ENCODE measurements at regions not wholly inside any gene's neighbourhood (a gene's known extent, or its start where the extent isn't known, plus 50 kb on each side); places are given as distances from the start of the nearest gene placed in this dataset.

- DNase-seq (ENCODE audit: low read depth), result no peak
Measured at GRCh38 chr13:57918086-57918485, 286.5 kb downstream of the PCDH17 start.

DNA sequence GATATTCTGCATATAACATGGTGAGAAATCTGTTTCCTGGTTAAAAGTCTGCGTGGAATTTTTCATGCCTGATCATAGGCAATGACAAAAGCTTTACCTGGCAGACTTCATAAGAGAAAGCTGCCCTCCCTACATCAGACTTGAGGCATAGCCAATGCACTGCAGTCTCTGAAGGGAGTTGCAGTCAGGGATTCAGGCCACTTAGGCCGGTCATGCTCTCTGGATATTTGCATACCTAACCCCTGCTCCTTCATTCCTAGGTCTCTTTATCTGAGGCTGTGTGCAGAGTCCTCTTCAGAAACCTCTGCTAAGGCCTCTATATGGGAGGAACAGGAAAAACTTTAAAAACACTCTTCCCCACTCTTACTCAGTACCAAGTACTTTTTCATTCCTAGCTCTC lies 287.4 kb downstream of the PCDH17 start:
- DNase-seq (ENCODE audit: low read depth), result no peak

DNA sequence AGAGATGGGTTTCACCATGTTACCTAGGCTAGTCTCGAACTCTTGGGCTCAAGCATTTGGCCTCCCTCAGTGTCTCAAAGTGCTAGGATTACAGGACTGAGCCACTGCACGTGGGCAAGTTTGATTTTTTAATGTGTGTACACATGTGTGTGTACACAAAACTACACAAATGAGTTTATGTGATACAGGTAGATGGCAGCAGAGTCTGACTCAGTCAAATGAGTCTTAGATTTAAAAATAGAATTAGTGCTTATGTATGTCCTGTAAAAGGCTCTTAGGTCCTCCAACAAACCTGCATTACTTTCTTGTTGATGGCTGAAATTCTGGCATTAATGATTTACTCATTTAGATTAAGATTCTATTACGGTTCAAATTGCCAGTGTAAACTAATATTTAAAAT lies 293.7 kb downstream of the PCDH17 start:
- DNase-seq (ENCODE audit: low read depth), result no peak

DNA sequence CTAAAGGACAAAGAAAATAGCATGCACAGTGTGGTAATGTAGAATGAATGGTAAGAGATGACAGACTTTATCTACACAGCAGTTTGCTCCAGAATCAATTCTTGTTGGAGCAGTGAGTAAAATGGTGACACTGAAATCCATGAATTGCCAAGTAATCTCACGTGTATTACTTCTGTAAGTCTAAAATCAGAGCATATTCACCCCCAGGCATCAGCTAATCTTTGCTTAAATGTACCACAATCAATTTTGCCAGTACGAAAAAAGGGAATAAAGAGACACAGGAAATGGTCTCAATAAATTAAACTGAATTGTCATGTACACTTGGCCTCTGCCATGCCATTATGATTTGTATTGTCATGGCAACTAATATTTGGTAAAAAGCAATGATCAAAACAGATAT lies 294.2 kb downstream of the PCDH17 start:
- no peak for DNase-seq (ENCODE audit: low read depth)

GRCh38 chr13:57932061-57932460 lies 300.5 kb downstream of the PCDH17 start:
- DNase-seq (ENCODE audit: low read depth), result no peak

GRCh38 chr13:57933606-57934005 lies 302.1 kb downstream of the PCDH17 start:
- no peak for DNase-seq (ENCODE audit: low read depth)

DNA sequence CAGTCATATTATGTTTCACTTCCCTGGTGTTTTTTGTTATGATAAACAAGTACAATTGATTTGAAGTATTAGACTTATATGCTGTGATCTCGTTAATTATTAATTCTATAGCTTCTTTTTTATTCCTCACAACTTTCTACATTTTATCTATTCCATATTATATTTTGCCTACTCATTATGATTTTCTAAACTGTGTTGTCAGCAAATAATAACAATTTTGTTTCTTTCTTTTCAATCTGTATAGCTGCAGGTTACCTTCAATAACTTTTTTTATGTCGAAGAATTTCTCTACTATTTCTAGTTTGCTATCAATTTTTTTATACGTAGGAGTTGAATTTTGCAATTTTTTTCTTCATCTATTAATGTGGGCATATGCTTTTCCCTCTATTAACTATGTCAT lies 304.4 kb downstream of the PCDH17 start:
- no peak for DNase-seq (ENCODE audit: low read depth)

GRCh38 chr13:57946361-57946760 lies 314.8 kb downstream of the PCDH17 start:
- no peak for DNase-seq (ENCODE audit: low read depth)

GRCh38 chr13:57948884-57949283 lies 317.3 kb downstream of the PCDH17 start:
- no peak for DNase-seq (ENCODE audit: low read depth)

DNA sequence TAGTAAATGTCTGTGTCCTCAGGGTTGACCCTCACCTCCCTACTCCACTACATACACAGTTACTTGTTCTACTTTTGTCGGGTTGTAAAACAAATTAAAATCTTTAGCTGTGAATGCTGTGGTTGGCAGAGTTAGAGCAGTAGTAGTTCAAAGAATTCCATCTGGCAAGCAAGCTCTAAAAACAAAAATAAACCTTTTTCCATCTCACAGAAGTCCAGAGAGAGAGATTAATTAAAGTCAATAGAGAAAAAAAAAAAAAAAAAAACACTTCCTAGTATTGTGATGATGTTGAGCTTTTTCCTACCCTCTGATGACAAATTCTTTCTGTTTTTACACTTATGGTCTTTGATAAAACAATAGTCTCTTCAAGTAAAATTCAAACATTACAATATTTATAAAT lies 338.4 kb downstream of the PCDH17 start:
- DNase-seq (ENCODE audit: low read depth), result no peak

DNA sequence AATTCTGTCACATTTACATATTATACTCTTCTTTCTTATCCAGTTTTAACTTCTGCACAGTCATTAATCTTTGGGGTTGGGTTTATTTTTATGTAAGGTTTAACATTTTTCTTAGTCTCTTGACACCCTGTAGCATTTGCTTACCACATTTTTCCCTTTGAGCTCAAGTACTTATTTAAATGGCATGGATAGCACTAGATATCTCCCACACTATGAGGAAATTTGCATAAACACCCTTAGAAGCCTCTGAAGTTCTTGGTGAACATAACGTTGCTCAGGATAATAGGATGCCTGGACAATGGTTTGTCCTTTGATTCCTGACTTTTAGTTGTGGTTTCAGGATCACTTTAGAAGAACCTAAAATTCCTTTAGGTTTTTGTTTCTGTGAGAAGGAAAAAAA lies 338.9 kb downstream of the PCDH17 start:
- DNase-seq (ENCODE audit: low read depth), result no peak

GRCh38 chr13:57982782-57983181 lies 351.2 kb downstream of the PCDH17 start:
- no peak for DNase-seq (ENCODE audit: low read depth)

DNA sequence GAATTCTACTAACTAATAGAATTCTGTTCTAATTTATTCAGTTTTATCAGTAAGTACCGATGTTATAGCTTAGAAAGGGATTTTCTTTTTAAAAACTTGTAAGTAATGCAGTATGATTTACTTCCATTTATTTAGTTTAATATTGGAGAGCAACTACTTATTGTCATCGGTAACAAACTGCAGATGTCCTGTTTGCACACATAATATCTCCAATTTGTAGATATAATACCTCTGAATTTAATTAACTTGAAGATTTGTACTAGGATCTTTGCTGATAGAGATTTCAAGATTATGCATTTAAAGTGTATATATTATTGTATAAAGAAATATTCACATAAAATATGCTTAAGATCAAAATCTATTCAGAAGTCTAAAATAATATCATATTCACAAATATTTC lies 356.7 kb downstream of the PCDH17 start:
- no peak for DNase-seq (ENCODE audit: low read depth)

GRCh38 chr13:57991041-57991440 lies 359.5 kb downstream of the PCDH17 start:
- no peak for DNase-seq (ENCODE audit: low read depth)

DNA sequence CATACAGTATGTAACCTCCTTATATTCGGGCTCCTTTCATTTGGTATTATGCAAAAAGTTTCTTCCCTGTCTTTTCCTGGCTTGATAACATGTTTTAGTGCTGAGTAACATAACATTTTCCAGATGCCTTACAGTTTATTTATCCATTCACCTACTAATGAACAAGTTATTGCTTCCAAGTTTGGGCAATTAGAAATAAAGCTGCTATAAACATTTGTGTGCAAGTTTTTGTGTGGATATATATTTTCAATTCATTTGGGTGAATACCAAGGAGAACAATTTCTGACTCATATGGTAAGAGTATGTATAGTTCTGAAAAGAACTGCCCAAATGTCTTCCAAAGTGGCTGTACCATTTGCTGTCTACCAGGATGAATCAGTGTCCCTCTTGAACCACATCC lies 360.9 kb downstream of the PCDH17 start:
- no peak for DNase-seq (ENCODE audit: low read depth)

GRCh38 chr13:57996717-57997116 lies 365.2 kb downstream of the PCDH17 start:
- no peak for DNase-seq (ENCODE audit: low read depth)

GRCh38 chr13:58004751-58005150 lies 373.2 kb downstream of the PCDH17 start:
- no peak for DNase-seq (ENCODE audit: low read depth)

DNA sequence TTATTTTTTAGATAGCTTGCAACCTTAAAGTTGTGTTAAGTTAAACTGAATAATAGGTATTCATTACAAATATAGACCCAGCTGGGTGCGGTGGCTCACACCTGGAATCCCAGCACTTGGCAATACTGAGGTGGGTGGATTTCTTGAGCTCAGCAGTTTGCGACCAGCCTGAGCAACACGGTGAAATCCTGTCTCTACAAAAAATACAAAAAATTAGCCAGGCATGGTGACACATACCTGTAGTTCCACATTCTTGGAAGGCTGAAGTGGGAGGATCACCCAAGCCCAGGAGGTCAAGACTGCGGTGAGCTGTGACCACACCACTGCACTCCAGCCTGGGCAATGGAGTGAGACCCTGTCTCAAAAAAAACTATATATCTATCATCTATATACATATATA lies 386.5 kb downstream of the PCDH17 start:
- DNase-seq (ENCODE audit: low read depth), result no peak

DNA sequence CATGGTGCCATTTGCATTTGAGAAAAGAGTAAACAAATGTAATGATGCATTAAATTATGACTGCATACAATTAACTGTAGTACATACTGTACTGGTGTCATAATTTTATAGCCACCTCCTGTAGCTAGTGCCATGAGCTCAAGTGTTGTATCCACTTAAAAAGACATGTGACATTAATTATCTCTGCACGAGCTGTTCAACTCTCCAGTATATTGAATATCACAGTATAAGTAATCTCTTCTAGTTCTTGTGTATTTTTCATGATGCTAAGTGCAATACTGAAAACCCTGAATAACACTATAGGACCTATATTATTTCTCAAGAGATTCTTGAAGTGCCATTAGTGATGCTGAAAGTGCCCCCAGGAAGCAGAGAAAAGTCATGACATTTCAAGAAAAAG lies 387.3 kb downstream of the PCDH17 start:
- DNase-seq (ENCODE audit: low read depth), result no peak

- DNase-seq (ENCODE audit: low read depth), result no peak
Measured at GRCh38 chr13:58024103-58024502, 392.6 kb downstream of the PCDH17 start.

GRCh38 chr13:58025821-58026220 lies 394.3 kb downstream of the PCDH17 start:
- DNase-seq (ENCODE audit: low read depth), result no peak

DNA sequence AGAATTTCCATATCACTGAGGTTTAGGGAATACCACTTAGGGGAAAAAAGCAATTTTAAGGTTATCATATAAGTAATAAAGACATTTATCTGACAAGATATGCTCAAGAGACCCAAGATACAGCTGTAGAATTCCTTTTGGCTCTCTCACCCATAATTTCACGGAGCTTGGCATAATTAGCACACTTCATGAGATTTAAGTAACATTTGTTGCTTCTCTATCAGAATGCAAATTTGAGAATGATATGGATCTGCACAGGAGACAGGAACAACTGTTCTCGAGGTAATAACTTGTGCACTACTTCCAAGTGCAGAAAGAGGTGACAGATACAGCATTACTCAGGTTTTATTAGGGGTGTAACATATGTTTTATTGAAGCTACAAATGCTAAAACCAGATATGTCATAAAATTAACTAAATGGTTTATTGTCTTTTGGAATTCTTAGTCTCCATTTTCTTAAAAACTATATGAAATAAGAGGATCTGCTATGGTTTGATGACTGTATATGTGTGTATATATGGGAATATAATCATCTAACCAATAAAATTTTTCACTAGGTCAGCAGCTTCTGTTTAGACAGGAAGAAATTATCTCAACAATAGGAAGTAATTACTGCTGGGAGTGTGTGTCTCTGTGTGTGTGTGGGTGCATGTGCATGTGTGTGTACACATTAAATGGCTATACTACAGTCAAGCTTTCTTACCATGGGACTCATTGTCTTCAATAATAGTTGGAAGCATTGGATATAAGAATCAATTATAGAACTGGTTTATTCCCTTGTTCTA lies 401.3 kb downstream of the PCDH17 start:
- no peak for DNase-seq (ENCODE audit: low read depth)

GRCh38 chr13:58043971-58044370 lies 412.4 kb downstream of the PCDH17 start:
- DNase-seq (ENCODE audit: low read depth), result no peak

- DNase-seq (ENCODE audit: low read depth), result no peak
Measured at GRCh38 chr13:58048670-58049069, 417.1 kb downstream of the PCDH17 start.

Measured in GM04504 (cell line).